K562 (cell line): ENCODE measurements at regions not wholly inside any gene's neighbourhood (a gene's known extent, or its start where the extent isn't known, plus 50 kb on each side); places are given as distances from the start of the nearest gene placed in this dataset.

Experiments used
- AFF4 ChIP-seq: sonication (generic); formaldehyde crosslinking; IDR thresholded peaks from 2 replicates; pipeline ENCODE4 v1.8.0; 2023; ENCODE audit warnings: mild to moderate bottlenecking, missing genetic modification reagents
- BMI1 ChIP-seq: fragments of 150-350 bp; IDR thresholded peaks from 2 replicates; pipeline ENCODE4 v1.6.1; 2014; ENCODE audit warnings: low read length
- CBFB ChIP-seq: sonication (generic); formaldehyde crosslinking; IDR thresholded peaks from 2 replicates; pipeline ENCODE4 v1.4.0; 2020; ENCODE audit warnings: mild to moderate bottlenecking, missing genetic modification reagents
- CTCF ChIP-seq, 3 experiments: IDR thresholded peaks in 2 of 3; conservative IDR thresholded peaks in 1 of 3; 2 replicates each; pipeline ENCODE4 v1.5.1; 2011 to 2012; ENCODE audit warnings: low read length in 3 of 3, mild to moderate bottlenecking in 3 of 3, control low read depth in 2 of 3, improper control_type of control experiment in 1 of 3, inconsistent platforms in 1 of 3, low read depth in 1 of 3, mixed read lengths in 1 of 3, moderate library complexity in 1 of 3; ENCODE audit not compliant: insufficient read depth in 2 of 3
- POLR2A ChIP-seq: fragments of 450-650 bp; conservative IDR thresholded peaks from 2 replicates; pipeline ENCODE4 v1.6.1; 2016
- POLR2G ChIP-seq: fragments of 200-400 bp; formaldehyde crosslinking; IDR thresholded peaks from 2 replicates; pipeline ENCODE4 v1.6.1; 2017; ENCODE audit warnings: low read depth, mild to moderate bottlenecking, antibody characterized with exemption, low read length, moderate library complexity
- THAP7 ChIP-seq: fragments of 250-450 bp; sonication (Bioruptor Pico); IDR thresholded peaks from 2 replicates; pipeline ENCODE4 v1.5.0; 2021
- ZBTB7A ChIP-seq: IDR thresholded peaks from 2 replicates; pipeline ENCODE4 v1.6.1; 2011; ENCODE audit warnings: low read depth, mild to moderate bottlenecking, low read length, moderate library complexity, borderline replicate concordance; ENCODE audit not compliant: control insufficient read depth
- ZNF274 ChIP-seq: IDR thresholded peaks from 2 replicates; pipeline ENCODE4 v1.6.1; 2011; ENCODE audit warnings: low read depth, mild to moderate bottlenecking, low read length, moderate library complexity, borderline replicate concordance
- TF ChIP-seq, protein P1 (sequence below): fragments of 200-800 bp; sonication (Bioruptor generic); IDR thresholded peaks from 2 replicates; pipeline ENCODE4 v1.6.1; 2017; ENCODE audit warnings: missing genetic modification characterization, missing compliant biosample characterization

DNA sequence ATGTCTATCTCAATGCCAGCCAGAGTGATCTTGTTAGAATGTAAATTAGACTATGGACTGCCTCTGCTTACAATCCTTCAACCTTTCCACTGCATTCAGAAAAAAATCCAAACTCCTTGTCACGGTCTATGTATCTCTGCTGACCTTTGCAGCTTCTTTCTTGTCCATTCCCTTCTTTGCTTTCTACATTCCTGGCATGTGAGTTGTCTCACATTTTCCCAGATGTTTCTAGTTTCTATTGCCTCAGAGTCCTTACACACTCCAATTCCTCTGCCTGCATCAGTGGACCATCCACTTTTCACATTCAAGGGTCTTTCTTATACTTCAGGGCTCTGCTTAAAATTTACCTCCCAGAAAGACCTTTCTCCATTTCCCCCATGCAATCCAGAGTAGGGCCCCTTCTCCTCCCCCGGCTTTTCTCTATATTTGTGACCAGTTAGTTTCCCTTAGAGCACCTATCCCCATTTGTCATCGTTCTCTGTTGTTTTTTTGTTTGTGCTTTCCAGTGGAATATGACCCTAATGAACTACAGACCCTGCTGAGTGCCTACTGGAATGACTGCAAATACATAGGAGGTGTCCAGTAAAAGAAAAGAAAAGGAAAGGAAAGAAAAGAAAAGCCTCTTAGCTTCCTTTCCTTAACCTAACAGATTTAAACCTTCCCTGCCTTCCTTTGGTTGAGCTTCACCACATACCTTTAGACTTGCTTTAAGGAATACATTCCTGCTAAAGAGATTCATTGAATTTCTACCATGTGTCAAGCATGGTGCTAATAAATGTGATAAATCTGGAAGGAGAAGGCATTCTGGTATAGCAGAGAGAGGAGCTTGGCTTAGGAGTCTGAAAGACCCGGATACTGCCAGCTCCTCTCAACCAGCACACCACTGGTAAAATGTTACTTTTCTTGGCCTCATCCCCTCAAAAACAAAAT, 102.0 kb downstream of the DIRAS3 start:
- TF ChIP-seq BMI1 (no peak), POLR2A (no peak), ZNF274 (no peak), THAP7 (no peak), CTCF (IDR thresholded peaks at IDR 0.05 in 2 of 3, conservative IDR thresholded peaks at IDR 0.05 in 1 of 3; ENCODE audit: insufficient read depth in 2 of 3, low read depth in 1 of 3, low read length in 3 of 3) (no peak), POLR2G (no peak), AFF4 (CRISPR knock-in tag) (no peak), CBFB (CRISPR knock-in tag) (no peak), ZBTB7A (no peak)
- TF ChIP-seq, protein P1, sequence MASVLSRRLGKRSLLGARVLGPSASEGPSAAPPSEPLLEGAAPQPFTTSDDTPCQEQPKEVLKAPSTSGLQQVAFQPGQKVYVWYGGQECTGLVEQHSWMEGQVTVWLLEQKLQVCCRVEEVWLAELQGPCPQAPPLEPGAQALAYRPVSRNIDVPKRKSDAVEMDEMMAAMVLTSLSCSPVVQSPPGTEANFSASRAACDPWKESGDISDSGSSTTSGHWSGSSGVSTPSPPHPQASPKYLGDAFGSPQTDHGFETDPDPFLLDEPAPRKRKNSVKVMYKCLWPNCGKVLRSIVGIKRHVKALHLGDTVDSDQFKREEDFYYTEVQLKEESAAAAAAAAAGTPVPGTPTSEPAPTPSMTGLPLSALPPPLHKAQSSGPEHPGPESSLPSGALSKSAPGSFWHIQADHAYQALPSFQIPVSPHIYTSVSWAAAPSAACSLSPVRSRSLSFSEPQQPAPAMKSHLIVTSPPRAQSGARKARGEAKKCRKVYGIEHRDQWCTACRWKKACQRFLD (CRISPR knock-in tag): no peak
